ENCODE measurements at regions not wholly inside any gene's neighbourhood (a gene's known extent, or its start where the extent isn't known, plus 50 kb on each side); places are given as distances from the start of the nearest gene placed in this dataset.

DNA sequence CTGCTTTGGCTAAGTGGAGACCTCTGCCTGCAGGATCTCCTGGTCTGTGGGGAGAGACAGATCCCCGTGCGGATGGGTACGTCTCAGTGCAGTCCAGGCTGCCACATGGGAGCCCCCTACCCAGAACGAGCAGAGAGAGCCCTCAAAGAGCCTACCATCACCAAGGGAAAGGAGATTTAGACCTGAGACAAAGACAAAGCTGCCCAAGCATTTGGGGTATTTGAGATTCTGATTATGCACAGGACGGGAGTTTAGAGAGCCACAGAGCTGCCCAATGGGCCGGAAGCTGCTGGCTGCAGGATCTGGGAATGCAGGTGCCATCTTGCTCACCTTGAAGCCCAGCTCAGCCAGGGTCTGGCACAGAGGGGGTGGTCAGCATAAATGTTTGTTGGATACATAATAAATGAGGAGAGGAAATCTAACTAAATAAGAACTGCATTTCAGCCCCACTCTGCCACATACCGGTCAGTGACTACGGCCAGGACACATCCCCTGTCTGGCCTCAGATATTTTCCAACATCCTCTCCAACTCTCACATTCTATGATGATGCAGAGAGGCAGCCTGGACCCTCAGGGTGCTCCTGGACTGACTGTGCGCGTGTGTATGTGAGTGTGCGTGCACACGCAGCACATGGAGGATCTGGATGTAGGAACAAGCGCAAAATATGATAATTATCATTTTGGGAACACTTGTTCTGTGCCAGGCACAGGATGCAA is 157.8 kb downstream of the FGF18 start:
- TF ChIP-seq, protein P1, sequence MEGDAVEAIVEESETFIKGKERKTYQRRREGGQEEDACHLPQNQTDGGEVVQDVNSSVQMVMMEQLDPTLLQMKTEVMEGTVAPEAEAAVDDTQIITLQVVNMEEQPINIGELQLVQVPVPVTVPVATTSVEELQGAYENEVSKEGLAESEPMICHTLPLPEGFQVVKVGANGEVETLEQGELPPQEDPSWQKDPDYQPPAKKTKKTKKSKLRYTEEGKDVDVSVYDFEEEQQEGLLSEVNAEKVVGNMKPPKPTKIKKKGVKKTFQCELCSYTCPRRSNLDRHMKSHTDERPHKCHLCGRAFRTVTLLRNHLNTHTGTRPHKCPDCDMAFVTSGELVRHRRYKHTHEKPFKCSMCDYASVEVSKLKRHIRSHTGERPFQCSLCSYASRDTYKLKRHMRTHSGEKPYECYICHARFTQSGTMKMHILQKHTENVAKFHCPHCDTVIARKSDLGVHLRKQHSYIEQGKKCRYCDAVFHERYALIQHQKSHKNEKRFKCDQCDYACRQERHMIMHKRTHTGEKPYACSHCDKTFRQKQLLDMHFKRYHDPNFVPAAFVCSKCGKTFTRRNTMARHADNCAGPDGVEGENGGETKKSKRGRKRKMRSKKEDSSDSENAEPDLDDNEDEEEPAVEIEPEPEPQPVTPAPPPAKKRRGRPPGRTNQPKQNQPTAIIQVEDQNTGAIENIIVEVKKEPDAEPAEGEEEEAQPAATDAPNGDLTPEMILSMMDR (IDR thresholded peaks at IDR 0.05; ENCODE audit: insufficient read depth, low read length) = no peak
- TF ChIP-seq, protein P2, sequence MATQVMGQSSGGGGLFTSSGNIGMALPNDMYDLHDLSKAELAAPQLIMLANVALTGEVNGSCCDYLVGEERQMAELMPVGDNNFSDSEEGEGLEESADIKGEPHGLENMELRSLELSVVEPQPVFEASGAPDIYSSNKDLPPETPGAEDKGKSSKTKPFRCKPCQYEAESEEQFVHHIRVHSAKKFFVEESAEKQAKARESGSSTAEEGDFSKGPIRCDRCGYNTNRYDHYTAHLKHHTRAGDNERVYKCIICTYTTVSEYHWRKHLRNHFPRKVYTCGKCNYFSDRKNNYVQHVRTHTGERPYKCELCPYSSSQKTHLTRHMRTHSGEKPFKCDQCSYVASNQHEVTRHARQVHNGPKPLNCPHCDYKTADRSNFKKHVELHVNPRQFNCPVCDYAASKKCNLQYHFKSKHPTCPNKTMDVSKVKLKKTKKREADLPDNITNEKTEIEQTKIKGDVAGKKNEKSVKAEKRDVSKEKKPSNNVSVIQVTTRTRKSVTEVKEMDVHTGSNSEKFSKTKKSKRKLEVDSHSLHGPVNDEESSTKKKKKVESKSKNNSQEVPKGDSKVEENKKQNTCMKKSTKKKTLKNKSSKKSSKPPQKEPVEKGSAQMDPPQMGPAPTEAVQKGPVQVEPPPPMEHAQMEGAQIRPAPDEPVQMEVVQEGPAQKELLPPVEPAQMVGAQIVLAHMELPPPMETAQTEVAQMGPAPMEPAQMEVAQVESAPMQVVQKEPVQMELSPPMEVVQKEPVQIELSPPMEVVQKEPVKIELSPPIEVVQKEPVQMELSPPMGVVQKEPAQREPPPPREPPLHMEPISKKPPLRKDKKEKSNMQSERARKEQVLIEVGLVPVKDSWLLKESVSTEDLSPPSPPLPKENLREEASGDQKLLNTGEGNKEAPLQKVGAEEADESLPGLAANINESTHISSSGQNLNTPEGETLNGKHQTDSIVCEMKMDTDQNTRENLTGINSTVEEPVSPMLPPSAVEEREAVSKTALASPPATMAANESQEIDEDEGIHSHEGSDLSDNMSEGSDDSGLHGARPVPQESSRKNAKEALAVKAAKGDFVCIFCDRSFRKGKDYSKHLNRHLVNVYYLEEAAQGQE (IDR thresholded peaks at IDR 0.05; ENCODE audit: insufficient replicate concordance, low read depth) = no peak
- TF ChIP-seq POLR2AphosphoS5 (IDR thresholded peaks at IDR 0.05; ENCODE audit: low read depth) = no peak

Measured in HL-60 (cell line).